ENCODE measurements at regions not wholly inside any gene's neighbourhood (a gene's known extent, or its start where the extent isn't known, plus 50 kb on each side); places are given as distances from the start of the nearest gene placed in this dataset.
"Not testable (repeated sequence)": the region's sequence is repeated elsewhere in the genome, so short reads cannot be mapped to it uniquely, and the experiment has no call there.

DNA sequence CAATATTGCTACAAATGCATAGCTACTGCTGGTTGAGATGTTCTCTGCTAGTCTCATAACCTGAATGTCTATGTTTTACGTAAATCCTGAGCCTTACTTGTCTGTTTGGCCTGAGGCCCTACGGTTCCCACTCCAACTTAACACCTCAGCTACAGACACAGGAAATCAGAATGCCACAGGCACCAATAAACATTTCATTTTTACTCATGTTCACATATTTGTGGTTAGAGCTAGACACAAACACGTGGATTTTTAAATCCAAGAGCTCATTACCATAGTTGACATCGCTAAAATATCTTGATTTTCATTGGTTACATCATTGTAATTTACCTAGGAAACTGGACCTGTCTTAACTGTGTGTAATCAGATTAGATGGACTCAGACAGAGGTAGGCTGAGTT lies 263.8 kb upstream of the CDH19 start:
- no peak overlapping the region for H3K9ac ChIP-seq (ENCODE audit: low read length)
- TF ChIP-seq, protein P1, sequence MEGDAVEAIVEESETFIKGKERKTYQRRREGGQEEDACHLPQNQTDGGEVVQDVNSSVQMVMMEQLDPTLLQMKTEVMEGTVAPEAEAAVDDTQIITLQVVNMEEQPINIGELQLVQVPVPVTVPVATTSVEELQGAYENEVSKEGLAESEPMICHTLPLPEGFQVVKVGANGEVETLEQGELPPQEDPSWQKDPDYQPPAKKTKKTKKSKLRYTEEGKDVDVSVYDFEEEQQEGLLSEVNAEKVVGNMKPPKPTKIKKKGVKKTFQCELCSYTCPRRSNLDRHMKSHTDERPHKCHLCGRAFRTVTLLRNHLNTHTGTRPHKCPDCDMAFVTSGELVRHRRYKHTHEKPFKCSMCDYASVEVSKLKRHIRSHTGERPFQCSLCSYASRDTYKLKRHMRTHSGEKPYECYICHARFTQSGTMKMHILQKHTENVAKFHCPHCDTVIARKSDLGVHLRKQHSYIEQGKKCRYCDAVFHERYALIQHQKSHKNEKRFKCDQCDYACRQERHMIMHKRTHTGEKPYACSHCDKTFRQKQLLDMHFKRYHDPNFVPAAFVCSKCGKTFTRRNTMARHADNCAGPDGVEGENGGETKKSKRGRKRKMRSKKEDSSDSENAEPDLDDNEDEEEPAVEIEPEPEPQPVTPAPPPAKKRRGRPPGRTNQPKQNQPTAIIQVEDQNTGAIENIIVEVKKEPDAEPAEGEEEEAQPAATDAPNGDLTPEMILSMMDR (IDR thresholded peaks at IDR 0.05; ENCODE audit: insufficient read depth, low read length, poor library complexity, severe bottlenecking) = no peak
- TF ChIP-seq EZH2phosphoT487 (conservative IDR thresholded peaks at IDR 0.05; ENCODE audit: low read length) = no peak
- no peaks in the 10 kb centered on the region for H3K27me3 ChIP-seq (ENCODE audit: low read length)
- no peaks in the 10 kb centered on the region for H4K20me1 ChIP-seq (ENCODE audit: low read depth, low read length)
- H3K79me2 ChIP-seq (ENCODE audit: insufficient read depth, low read length) = no peaks in the 10 kb centered on the region
- H3K9me2 ChIP-seq (replicated peaks; ENCODE audit: insufficient read depth, low read length) = no peaks in the 10 kb centered on the region
- no peak overlapping the region for H2AFZ ChIP-seq (ENCODE audit: low read depth, low read length, severe bottlenecking)
- no peaks in the 10 kb centered on the region for H3K9me3 ChIP-seq (ENCODE audit: insufficient read depth, low read length)
- H3K27ac ChIP-seq (ENCODE audit: low read depth, low read length) = no peak overlapping the region
- no peaks in the 10 kb centered on the region for H3K36me3 ChIP-seq (ENCODE audit: low read length)
- no peak overlapping the region for H3K4me3 ChIP-seq (ENCODE audit: insufficient read depth, low read length, poor library complexity, severe bottlenecking)
- H3F3A ChIP-seq (ENCODE audit: insufficient read depth) = no peaks in the 10 kb centered on the region
- no peak overlapping the region for H3K4me2 ChIP-seq (ENCODE audit: low read depth, low read length, poor library complexity, severe bottlenecking)

DNA sequence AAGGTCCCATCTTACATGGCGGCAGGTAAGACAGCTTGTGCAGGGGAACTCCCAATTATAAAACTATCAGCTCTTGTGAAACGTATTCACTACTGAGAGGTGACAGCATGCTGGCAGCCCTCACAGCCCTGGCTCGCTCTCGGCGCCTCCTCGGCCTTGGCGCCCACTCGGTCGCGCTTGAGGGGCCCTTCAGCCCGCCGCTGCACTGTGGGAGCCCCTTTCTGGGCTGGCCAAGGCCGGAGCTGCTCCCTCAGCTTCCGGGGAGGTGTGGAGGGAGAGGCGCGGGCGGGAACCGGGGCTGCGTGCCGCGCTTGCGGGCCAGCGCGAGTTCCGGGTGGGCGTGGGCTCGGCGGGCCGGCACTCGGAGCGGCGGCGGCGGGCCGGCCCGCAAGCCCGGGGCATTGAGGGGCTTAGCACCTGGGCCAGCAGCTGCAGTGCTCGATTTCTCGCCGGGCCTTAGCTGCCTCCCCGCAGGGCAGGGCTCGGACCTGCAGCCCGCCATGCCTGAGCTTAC lies 262.6 kb upstream of the CDH19 start:
- not testable (repeated sequence) for H2AFZ ChIP-seq (ENCODE audit: low read depth, low read length, severe bottlenecking); H3K9ac ChIP-seq (ENCODE audit: low read length); H3K4me3 ChIP-seq (ENCODE audit: insufficient read depth, low read length, poor library complexity, severe bottlenecking); H3K27ac ChIP-seq (ENCODE audit: low read depth, low read length); H4K20me1 ChIP-seq (ENCODE audit: low read depth, low read length); H3K9me3 ChIP-seq (ENCODE audit: insufficient read depth, low read length); H3K36me3 ChIP-seq (ENCODE audit: low read length); H3K27me3 ChIP-seq (ENCODE audit: low read length); H3K4me2 ChIP-seq (ENCODE audit: low read depth, low read length, poor library complexity, severe bottlenecking); H3K9me2 ChIP-seq (replicated peaks; ENCODE audit: insufficient read depth, low read length); H3K79me2 ChIP-seq (ENCODE audit: insufficient read depth, low read length); H3F3A ChIP-seq (ENCODE audit: insufficient read depth)

DNA sequence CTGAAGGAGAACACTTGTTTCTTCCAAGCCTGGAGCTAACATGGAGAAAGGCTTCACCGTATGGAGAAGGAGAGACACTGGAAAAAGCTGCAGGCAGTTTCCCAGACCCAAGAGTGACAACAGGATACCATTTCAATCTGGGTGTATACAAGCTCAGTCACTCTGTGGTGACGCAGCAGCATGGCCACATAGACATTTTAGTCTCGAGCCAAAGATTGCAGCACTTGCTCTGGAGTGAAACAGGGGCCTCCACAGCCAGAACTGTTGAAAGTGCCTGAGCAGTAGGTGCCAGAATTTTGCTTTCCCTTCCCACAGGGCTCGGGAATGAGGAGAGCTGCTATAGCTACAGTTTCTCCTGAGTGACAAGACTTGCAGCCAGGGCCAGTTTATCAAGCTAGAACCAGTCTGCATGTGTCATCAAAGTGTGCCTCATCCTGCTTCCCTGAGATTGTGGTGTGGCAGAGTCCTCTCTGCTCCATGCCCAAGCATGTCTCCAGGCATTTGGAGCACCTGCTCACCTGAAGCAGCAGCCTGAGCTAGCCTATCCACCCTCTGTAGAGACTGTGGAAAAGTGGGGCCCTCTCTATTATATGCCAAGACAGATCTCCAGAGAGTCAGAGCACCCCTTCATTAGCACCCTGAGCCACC lies 234.6 kb upstream of the CDH19 start:
- Histone ChIP-seq H3F3A (ENCODE audit: insufficient read depth) (no peaks in the 10 kb centered on the region), H3K4me2 (ENCODE audit: low read depth, low read length, poor library complexity, severe bottlenecking) (no peak overlapping the region), H2AFZ (ENCODE audit: low read depth, low read length, severe bottlenecking) (no peak overlapping the region), H3K27me3 (ENCODE audit: low read length) (no peaks in the 10 kb centered on the region), H3K4me3 (ENCODE audit: insufficient read depth, low read length, poor library complexity, severe bottlenecking) (no peak overlapping the region), H3K36me3 (ENCODE audit: low read length) (no peaks in the 10 kb centered on the region), H3K9me2 (replicated peaks; ENCODE audit: insufficient read depth, low read length) (no peaks in the 10 kb centered on the region), H3K79me2 (ENCODE audit: insufficient read depth, low read length) (no peaks in the 10 kb centered on the region), H3K9ac (ENCODE audit: low read length) (no peak overlapping the region), H3K9me3 (ENCODE audit: insufficient read depth, low read length) (no peaks in the 10 kb centered on the region), H4K20me1 (ENCODE audit: low read depth, low read length) (no peaks in the 10 kb centered on the region), H3K27ac (ENCODE audit: low read depth, low read length) (no peak overlapping the region)
- no peak for TF ChIP-seq EZH2phosphoT487 (conservative IDR thresholded peaks at IDR 0.05; ENCODE audit: low read length)
- TF ChIP-seq, protein P1 (IDR thresholded peaks at IDR 0.05; ENCODE audit: insufficient read depth, low read length, poor library complexity, severe bottlenecking) = no peak

DNA sequence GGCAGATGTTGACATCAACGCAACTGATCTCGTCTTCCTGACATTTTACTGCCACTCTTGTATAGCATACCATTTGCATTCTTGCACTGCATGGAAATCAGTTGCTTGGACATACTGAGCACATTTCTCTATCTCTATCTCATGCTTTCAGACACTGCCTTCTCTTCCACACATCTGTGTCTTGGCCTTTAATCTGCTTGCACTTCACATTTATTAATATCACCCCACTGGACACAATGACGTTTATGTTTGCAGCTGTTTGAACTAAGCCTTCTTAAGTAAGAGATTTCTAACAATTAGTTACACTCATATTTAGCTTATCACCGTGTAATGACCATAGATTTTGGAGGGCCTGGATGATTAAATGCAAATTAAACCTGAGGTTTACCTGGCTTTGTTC lies 229.8 kb upstream of the CDH19 start:
- Histone ChIP-seq H4K20me1 (ENCODE audit: low read depth, low read length) (no peaks in the 10 kb centered on the region), H2AFZ (ENCODE audit: low read depth, low read length, severe bottlenecking) (no peak overlapping the region), H3F3A (ENCODE audit: insufficient read depth) (no peaks in the 10 kb centered on the region), H3K9me2 (replicated peaks; ENCODE audit: insufficient read depth, low read length) (no peaks in the 10 kb centered on the region), H3K9ac (ENCODE audit: low read length) (no peak overlapping the region), H3K4me3 (ENCODE audit: insufficient read depth, low read length, poor library complexity, severe bottlenecking) (no peak overlapping the region), H3K36me3 (ENCODE audit: low read length) (no peaks in the 10 kb centered on the region), H3K79me2 (ENCODE audit: insufficient read depth, low read length) (no peaks in the 10 kb centered on the region), H3K27ac (ENCODE audit: low read depth, low read length) (no peak overlapping the region), H3K27me3 (ENCODE audit: low read length) (no peaks in the 10 kb centered on the region), H3K4me2 (ENCODE audit: low read depth, low read length, poor library complexity, severe bottlenecking) (no peak overlapping the region), H3K9me3 (ENCODE audit: insufficient read depth, low read length) (no peaks in the 10 kb centered on the region)
- no peak for TF ChIP-seq EZH2phosphoT487 (conservative IDR thresholded peaks at IDR 0.05; ENCODE audit: low read length)
- TF ChIP-seq, protein P1 (IDR thresholded peaks at IDR 0.05; ENCODE audit: insufficient read depth, low read length, poor library complexity, severe bottlenecking) = no peak

Measured in SU-DHL-6 (cell line).